ENCODE measurements at regions not wholly inside any gene's neighbourhood (a gene's known extent, or its start where the extent isn't known, plus 50 kb on each side); places are given as distances from the start of the nearest gene placed in this dataset.

- POLR2A ChIA-PET (ENCODE audit: unreplicated experiment): no interaction called here
- H3K36me3 ChIP-seq (ENCODE audit: low read depth): no peaks in the 10 kb centered on the region
- DNase-seq: no peak
- no peaks in the 10 kb centered on the region for H3K4me1 ChIP-seq (replicated peaks; ENCODE audit: insufficient read depth)
- CTCF ChIA-PET: no interaction called here
- no peak overlapping the region for H3K27ac ChIP-seq
- no peaks in the 10 kb centered on the region for H3K79me2 ChIP-seq (ENCODE audit: low read depth)
- peaks cover 12% of the 10 kb centered on the region for H3K9me3 ChIP-seq (ENCODE audit: insufficient read depth, low read depth)
- H3K4me3 ChIP-seq: no peak overlapping the region
- H3K9me2 ChIP-seq (ENCODE audit: insufficient read depth): no peaks in the 10 kb centered on the region
- BruUV-seq (replicated peaks): no TSS peak
- no peaks in the 10 kb centered on the region for H3F3A ChIP-seq (ENCODE audit: insufficient read depth, low read depth)
- H3K27me3 ChIP-seq (ENCODE audit: insufficient read depth, low read depth): no peaks in the 10 kb centered on the region
- intact Hi-C loops (cut with micrococcal nuclease; ENCODE audit: unreplicated experiment): no loop called here
- H4K20me1 ChIP-seq (ENCODE audit: insufficient read depth): no peaks in the 10 kb centered on the region
- TF ChIP-seq CTCF (conservative IDR thresholded peaks at IDR 0.05) (no peak), EZH2 (IDR thresholded peaks at IDR 0.05; ENCODE audit: low read depth) (no peak)
- H2AFZ ChIP-seq: no peak overlapping the region
- no peak overlapping the region for H3K4me2 ChIP-seq
Measured at GRCh38 chr1:106304106-106304505, 752.4 kb upstream of the PRMT6 start.

- no peaks in the 10 kb centered on the region for H3K4me1 ChIP-seq (replicated peaks; ENCODE audit: insufficient read depth)
- H3F3A ChIP-seq (ENCODE audit: insufficient read depth, low read depth): no peaks in the 10 kb centered on the region
- intact Hi-C loops (cut with micrococcal nuclease; ENCODE audit: unreplicated experiment): no loop called here
- H3K9me3 ChIP-seq (ENCODE audit: insufficient read depth, low read depth): no peaks in the 10 kb centered on the region; the same call in 1 of the 2 replicates
- ChIA-PET CTCF (no interaction called here), POLR2A (ENCODE audit: unreplicated experiment) (no interaction called here)
- no peaks in the 10 kb centered on the region for H3K79me2 ChIP-seq (ENCODE audit: low read depth)
- TF ChIP-seq CTCF (conservative IDR thresholded peaks at IDR 0.05): no peak
- no peak for TF ChIP-seq EZH2 (IDR thresholded peaks at IDR 0.05; ENCODE audit: low read depth)
- no TSS peak for BruUV-seq (replicated peaks)
- H3K4me2 ChIP-seq: no peak overlapping the region
- no peak overlapping the region for H2AFZ ChIP-seq
- H3K27me3 ChIP-seq (ENCODE audit: insufficient read depth, low read depth): no peaks in the 10 kb centered on the region
- H3K4me3 ChIP-seq: no peak overlapping the region
- no peaks in the 10 kb centered on the region for H3K9me2 ChIP-seq (ENCODE audit: insufficient read depth)
- DNase-seq: no peak
- no peaks in the 10 kb centered on the region for H3K36me3 ChIP-seq (ENCODE audit: low read depth)
- H3K27ac ChIP-seq: no peak overlapping the region
- no peaks in the 10 kb centered on the region for H4K20me1 ChIP-seq (ENCODE audit: insufficient read depth)
Measured at GRCh38 chr1:106319612-106320011, 736.9 kb upstream of the PRMT6 start.

GRCh38 chr1:106325600-106325999 lies 730.9 kb upstream of the PRMT6 start:
- Histone ChIP-seq H3K79me2 (ENCODE audit: low read depth) (no peaks in the 10 kb centered on the region), H3K9me2 (ENCODE audit: insufficient read depth) (no peaks in the 10 kb centered on the region), H3F3A (ENCODE audit: insufficient read depth, low read depth) (no peaks in the 10 kb centered on the region), H3K4me1 (replicated peaks; ENCODE audit: insufficient read depth) (no peaks in the 10 kb centered on the region), H3K27me3 (ENCODE audit: insufficient read depth, low read depth) (no peaks in the 10 kb centered on the region), H3K36me3 (ENCODE audit: low read depth) (no peaks in the 10 kb centered on the region), H4K20me1 (ENCODE audit: insufficient read depth) (no peaks in the 10 kb centered on the region), H2AFZ (no peak overlapping the region), H3K9me3 (ENCODE audit: insufficient read depth, low read depth) (no peaks in the 10 kb centered on the region), H3K4me2 (no peak overlapping the region), H3K4me3 (no peak overlapping the region), H3K27ac (no peak overlapping the region)
- no TSS peak for BruUV-seq (replicated peaks)
- POLR2A ChIA-PET (ENCODE audit: unreplicated experiment): no interaction called here
- no peak for DNase-seq
- no peak for TF ChIP-seq EZH2 (IDR thresholded peaks at IDR 0.05; ENCODE audit: low read depth)
- no peak for TF ChIP-seq CTCF (conservative IDR thresholded peaks at IDR 0.05)
- intact Hi-C loops (cut with micrococcal nuclease; ENCODE audit: unreplicated experiment): no loop called here
- CTCF ChIA-PET: no interaction called here

All from PC-9 (cell line).